B cell (primary cell): ENCODE measurements at regions not wholly inside any gene's neighbourhood (a gene's known extent, or its start where the extent isn't known, plus 50 kb on each side); places are given as distances from the start of the nearest gene placed in this dataset.

ENCODE experiments used
- ATAC-seq: fragments of 200-7000 bp; cut with Tn5 transposase; one replicate; pipeline ENCODE4 v1.10.0; 2021; ENCODE audit warnings: low read depth, mild to moderate bottlenecking, moderate number of reproducible peaks, moderate library complexity
- CTCF ChIA-PET: fragments of 350-600 bp; sonication (Branson Sonifier 250); formaldehyde crosslinking; loops from one replicate; lab custom pipeline; 2021; ENCODE audit warnings: antibody characterized with exemption, inconsistent platforms; lab: Charles Lee
- POLR2A ChIA-PET: fragments of 350-600 bp; sonication (Branson Sonifier 250); formaldehyde crosslinking; loops from one replicate; lab custom pipeline; 2021; ENCODE audit warnings: antibody characterized with exemption; lab: Charles Lee
- DNase-seq: peaks from one replicate; pipeline ENCODE4 v3.0.0; 2013
- H2AFZ ChIP-seq: 2 replicates; pipeline ENCODE4 v1.6.1; 2012; ENCODE audit warnings: mild to moderate bottlenecking, low read depth, low read length; ENCODE audit not compliant: insufficient read depth, poor library complexity, severe bottlenecking
- H3K27ac ChIP-seq, 2 donors: 1 replicate in 1 of 2; 2 replicates in 1 of 2; pipeline ENCODE4 v1.5.1; 2012 to 2013; ENCODE audit warnings: low read length in 2 of 2, mild to moderate bottlenecking in 2 of 2, moderate library complexity in 1 of 2
- H3K27me3 ChIP-seq, 4 experiments: fragments of 200-600 bp in 1 of 4; sonication (generic) in 1 of 4; replicated peaks in 1 of 4; 1 replicate in 2 of 4; 2 replicates in 2 of 4; pipeline versions ENCODE4 v1.6.1 to v1.7.0; 2013 to 2016; ENCODE audit warnings: low read length in 3 of 4, mild to moderate bottlenecking in 2 of 4, mixed read lengths in 1 of 4, moderate library complexity in 1 of 4; ENCODE audit not compliant: insufficient read depth in 4 of 4, control insufficient read depth in 3 of 4; ENCODE audit errors: control extremely low read depth in 1 of 4
- H3K36me3 ChIP-seq, 2 experiments: replicated peaks in 1 of 2; 1 replicate in 1 of 2; 2 replicates in 1 of 2; pipeline versions ENCODE4 v1.6.1 to v1.7.1; 2013; ENCODE audit warnings: low read length in 1 of 2; ENCODE audit not compliant: insufficient read depth in 2 of 2, control insufficient read depth in 1 of 2; ENCODE audit errors: control extremely low read depth in 1 of 2, extremely low read depth in 1 of 2
- H3K4me1 ChIP-seq, 2 donors: fragments of 200-600 bp in 1 of 2; sonication (generic) in 1 of 2; 1 replicate in 1 of 2; 2 replicates in 1 of 2; pipeline versions ENCODE4 v1.5.1 to v1.6.1; 2013 to 2017; ENCODE audit warnings: low read length in 2 of 2; ENCODE audit not compliant: control insufficient read depth in 2 of 2, insufficient read depth in 2 of 2
- H3K4me2 ChIP-seq: replicated peaks from 2 replicates; pipeline ENCODE3; 2012; ENCODE audit warnings: mild to moderate bottlenecking, low read depth, low read length; ENCODE audit not compliant: poor library complexity, severe bottlenecking
- H3K4me3 ChIP-seq, 5 experiments: fragments of 200-600 bp in 1 of 5; sonication (generic) in 1 of 5; 1 replicate in 3 of 5; 2 replicates in 2 of 5; pipeline versions ENCODE4 v1.5.1 to v1.7.0; 2011 to 2016; ENCODE audit warnings: low read length in 4 of 5, mild to moderate bottlenecking in 4 of 5, low read depth in 2 of 5, control low read depth in 1 of 5, moderate library complexity in 1 of 5; ENCODE audit not compliant: insufficient read depth in 1 of 5; ENCODE audit errors: control extremely low read depth in 1 of 5, extremely low read depth in 1 of 5
- H3K79me2 ChIP-seq: fragments of 200-600 bp; sonication (generic); one replicate; pipeline ENCODE4 v1.6.0; 2016; ENCODE audit warnings: low read length; ENCODE audit not compliant: control insufficient read depth, insufficient read depth
- H3K9ac ChIP-seq: fragments of 200-600 bp; sonication (generic); 2 replicates; pipeline ENCODE4 v1.6.1; 2017; ENCODE audit warnings: mild to moderate bottlenecking, low read length, moderate library complexity
- H3K9me3 ChIP-seq, 3 donors: one replicate each; pipeline versions ENCODE4 v1.6.1 to v1.7.1; 2013; ENCODE audit warnings: low read length in 2 of 3; ENCODE audit not compliant: control insufficient read depth in 2 of 3, insufficient read depth in 1 of 3; ENCODE audit errors: control extremely low read depth in 1 of 3
- H4K20me1 ChIP-seq: 2 replicates; pipeline ENCODE4 v1.6.0; 2012; ENCODE audit warnings: mild to moderate bottlenecking, low read length; ENCODE audit not compliant: insufficient read depth, control insufficient read depth, poor library complexity, severe bottlenecking
- H3K27ac Mint-ChIP-seq: one replicate; pipeline ENCODE4 v1.8.0; 2021; ENCODE audit warnings: mixed read lengths
- H3K27me3 Mint-ChIP-seq: one replicate; pipeline ENCODE4 v1.8.0; 2021; ENCODE audit warnings: mixed read lengths
- H3K4me1 Mint-ChIP-seq: one replicate; pipeline ENCODE4 v1.8.0; 2021; ENCODE audit warnings: mixed read lengths
- H3K4me3 Mint-ChIP-seq: one replicate; pipeline ENCODE4 v1.8.0; 2021; ENCODE audit warnings: mixed read lengths
- H3K9me3 Mint-ChIP-seq: one replicate; pipeline ENCODE4 v1.8.0; 2022; ENCODE audit warnings: mixed read lengths; ENCODE audit not compliant: insufficient read depth
- EZH2 ChIP-seq: IDR thresholded peaks from 2 replicates; pipeline ENCODE4 v1.6.1; 2012; ENCODE audit warnings: borderline replicate concordance, low read depth, mild to moderate bottlenecking, moderate library complexity, low read length; ENCODE audit not compliant: insufficient read depth, poor library complexity, severe bottlenecking
- WGBS: methylation state at CpG from one replicate; pipeline ENCODE4 v1.1.5; 2013; ENCODE audit warnings: missing lambda C conversion rate; ENCODE audit not compliant: insufficient coverage; 5-methylcytosine and 5-hydroxymethylcytosine counted together
- intact Hi-C: fragments of 100-400 bp; cut with micrococcal nuclease; formaldehyde crosslinking; loops from one replicate; pipeline ENCODE4 v1.10.0; 2022
- TF ChIP-seq, protein P1 (sequence below): fragments of 200-600 bp; IDR thresholded peaks from one replicate; pipeline ENCODE4 v1.8.0; 2022; ENCODE audit warnings: antibody characterized with exemption, mild to moderate bottlenecking

DNA sequence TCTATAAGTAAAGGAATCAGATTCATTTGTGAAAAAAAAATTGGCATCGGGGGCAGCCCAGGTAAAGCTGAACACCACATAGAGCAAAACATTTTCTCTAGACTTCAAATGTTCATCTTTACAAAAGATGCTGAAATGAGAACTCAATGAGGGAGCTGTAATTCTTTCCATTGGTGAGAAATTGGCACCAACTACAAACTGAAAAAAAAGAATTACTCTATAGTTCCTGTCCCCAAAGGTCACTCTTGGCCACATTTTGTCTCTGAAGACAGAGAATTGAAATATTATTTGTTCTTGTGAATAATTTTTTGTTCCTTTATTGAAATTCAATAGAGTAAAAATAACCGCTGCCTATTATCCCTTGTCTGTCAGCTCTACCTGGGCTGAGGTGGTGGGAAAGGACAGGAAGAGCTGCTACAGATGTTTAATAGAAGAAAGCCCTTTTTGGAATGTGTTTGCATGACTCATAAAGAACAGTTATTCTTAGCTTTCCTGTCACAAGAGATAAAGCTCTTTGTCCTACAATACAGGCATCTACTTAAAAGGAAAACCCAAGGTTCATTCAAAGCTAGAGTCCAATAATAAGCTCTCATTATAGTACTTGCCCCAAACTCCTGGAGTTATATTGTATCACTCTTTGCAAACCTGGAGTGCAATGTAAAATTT is 380.1 kb upstream of the KITLG start:
- Histone ChIP-seq H3K36me3 (no peaks in the 10 kb centered on the region), H3K4me3 (no peak overlapping the region), H3K27me3 (peaks cover 0 to 3% (median 0%) of the 10 kb centered on the region in 4 experiments), H3K9ac (no peak overlapping the region), H3K79me2 (no peaks in the 10 kb centered on the region), H3K4me1 (no peaks in the 10 kb centered on the region), H2AFZ (no peak overlapping the region), H3K4me2 (no peak overlapping the region), H3K27ac (no peak overlapping the region), H3K9me3 (no peaks in the 10 kb centered on the region), H4K20me1 (no peaks in the 10 kb centered on the region)
- CTCF ChIA-PET = interaction anchor here (0.9 kb wide), 1 partner anchor 8 kb away, joined by 3 read pairs; no protein-coding TSS in a partner anchor
- 40% methylated on average over 1 of the region's 2 CpGs for WGBS
- H3K4me1 Mint-ChIP-seq = no peaks in the 10 kb centered on the region
- POLR2A ChIA-PET = no interaction called here
- no peak overlapping the region for H3K27ac Mint-ChIP-seq
- ATAC-seq = no peak
- H3K9me3 Mint-ChIP-seq = no peaks in the 10 kb centered on the region
- DNase-seq = no peak
- no peak for TF ChIP-seq EZH2
- TF ChIP-seq, protein P1, sequence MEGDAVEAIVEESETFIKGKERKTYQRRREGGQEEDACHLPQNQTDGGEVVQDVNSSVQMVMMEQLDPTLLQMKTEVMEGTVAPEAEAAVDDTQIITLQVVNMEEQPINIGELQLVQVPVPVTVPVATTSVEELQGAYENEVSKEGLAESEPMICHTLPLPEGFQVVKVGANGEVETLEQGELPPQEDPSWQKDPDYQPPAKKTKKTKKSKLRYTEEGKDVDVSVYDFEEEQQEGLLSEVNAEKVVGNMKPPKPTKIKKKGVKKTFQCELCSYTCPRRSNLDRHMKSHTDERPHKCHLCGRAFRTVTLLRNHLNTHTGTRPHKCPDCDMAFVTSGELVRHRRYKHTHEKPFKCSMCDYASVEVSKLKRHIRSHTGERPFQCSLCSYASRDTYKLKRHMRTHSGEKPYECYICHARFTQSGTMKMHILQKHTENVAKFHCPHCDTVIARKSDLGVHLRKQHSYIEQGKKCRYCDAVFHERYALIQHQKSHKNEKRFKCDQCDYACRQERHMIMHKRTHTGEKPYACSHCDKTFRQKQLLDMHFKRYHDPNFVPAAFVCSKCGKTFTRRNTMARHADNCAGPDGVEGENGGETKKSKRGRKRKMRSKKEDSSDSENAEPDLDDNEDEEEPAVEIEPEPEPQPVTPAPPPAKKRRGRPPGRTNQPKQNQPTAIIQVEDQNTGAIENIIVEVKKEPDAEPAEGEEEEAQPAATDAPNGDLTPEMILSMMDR = no peak
- peaks cover 5% of the 10 kb centered on the region for H3K27me3 Mint-ChIP-seq
- intact Hi-C loops = no loop called here
- no peak overlapping the region for H3K4me3 Mint-ChIP-seq

DNA sequence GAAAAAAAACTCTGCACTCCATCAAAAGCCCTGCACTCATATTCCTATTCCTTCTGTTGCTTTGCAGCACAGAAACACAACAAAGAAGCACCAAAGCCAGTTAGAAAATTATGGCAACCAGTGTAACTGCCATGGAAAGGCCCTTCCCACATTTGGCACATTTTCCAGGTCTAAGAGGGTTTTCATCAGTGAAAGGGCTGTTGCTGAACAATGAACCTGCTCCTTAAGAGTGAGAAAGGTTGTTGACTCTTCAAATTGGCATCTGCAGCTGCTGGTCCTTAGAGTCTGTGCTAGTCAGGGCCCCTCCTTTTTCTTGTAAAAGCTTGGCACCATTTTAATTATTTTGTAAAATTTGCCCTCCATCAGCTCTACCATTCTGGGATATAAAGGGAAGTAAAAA is 378.7 kb upstream of the KITLG start:
- Histone ChIP-seq H2AFZ (no peak overlapping the region), H3K9ac (no peak overlapping the region), H3K27me3 (no peaks in the 10 kb centered on the region), H3K4me2 (no peak overlapping the region), H3K27ac (no peak overlapping the region), H3K79me2 (no peaks in the 10 kb centered on the region), H3K4me3 (no peak overlapping the region), H3K36me3 (no peaks in the 10 kb centered on the region), H3K9me3 (no peaks in the 10 kb centered on the region), H4K20me1 (no peaks in the 10 kb centered on the region), H3K4me1 (no peaks in the 10 kb centered on the region)
- ChIA-PET POLR2A (no interaction called here), CTCF (no interaction called here)
- no peak for DNase-seq
- Mint-ChIP-seq H3K27me3 (peaks cover 5% of the 10 kb centered on the region), H3K27ac (no peak overlapping the region), H3K4me1 (no peaks in the 10 kb centered on the region), H3K4me3 (no peak overlapping the region), H3K9me3 (no peaks in the 10 kb centered on the region)
- TF ChIP-seq, protein P1 = no peak
- no peak for TF ChIP-seq EZH2
- no peak for ATAC-seq
- intact Hi-C loops = no loop called here
